Calu3 (cell line): ENCODE measurements at regions not wholly inside any gene's neighbourhood (a gene's known extent, or its start where the extent isn't known, plus 50 kb on each side); places are given as distances from the start of the nearest gene placed in this dataset.

Experiments
- BruUV-seq: library from RNA; stranded (reverse); fragments of 400-500 nt; replicated peaks from 2 replicates; lab custom pipeline; 2021; lab: Mats Ljungman, UMichigan
- CTCF ChIA-PET: fragments of 300-600 bp; sonication (Branson Sonifier 250); formaldehyde crosslinking; loops from one replicate; lab custom pipeline; 2022; ENCODE audit warnings: antibody characterized with exemption; lab: Charles Lee
- DNase-seq: peaks from one replicate; pipeline ENCODE4 v3.0.0; 2022
- H3K27ac Mint-ChIP-seq: one replicate; pipeline ENCODE4 v1.8.0; 2022; ENCODE audit warnings: mixed read lengths; ENCODE audit not compliant: unreplicated experiment
- H3K27me3 Mint-ChIP-seq: one replicate; pipeline ENCODE4 v1.8.0; 2022; ENCODE audit warnings: mixed read lengths; ENCODE audit not compliant: unreplicated experiment
- H3K36me3 Mint-ChIP-seq: one replicate; pipeline ENCODE4 v1.8.0; 2022; ENCODE audit warnings: mild to moderate bottlenecking, moderate library complexity, mixed read lengths; ENCODE audit not compliant: insufficient read depth, unreplicated experiment
- H3K4me1 Mint-ChIP-seq: one replicate; pipeline ENCODE4 v1.8.0; 2022; ENCODE audit warnings: mild to moderate bottlenecking, low read depth, mixed read lengths; ENCODE audit not compliant: unreplicated experiment
- H3K4me3 Mint-ChIP-seq: one replicate; pipeline ENCODE4 v1.8.0; 2022; ENCODE audit warnings: mild to moderate bottlenecking, low read depth, moderate library complexity, mixed read lengths; ENCODE audit not compliant: unreplicated experiment
- H3K9me3 Mint-ChIP-seq: one replicate; pipeline ENCODE4 v1.8.0; 2022; ENCODE audit warnings: low read depth, mixed read lengths; ENCODE audit not compliant: unreplicated experiment
- intact Hi-C: fragments of 100-400 bp; cut with micrococcal nuclease; formaldehyde crosslinking; loops from one replicate; pipeline ENCODE4 v1.10.0; 2022; ENCODE audit not compliant: unreplicated experiment
- TF ChIP-seq, protein P1 (sequence below): fragments of 200-600 bp; IDR thresholded peaks from one replicate; pipeline ENCODE4 v1.8.0; 2022; ENCODE audit warnings: antibody characterized with exemption; ENCODE audit not compliant: unreplicated experiment

DNA sequence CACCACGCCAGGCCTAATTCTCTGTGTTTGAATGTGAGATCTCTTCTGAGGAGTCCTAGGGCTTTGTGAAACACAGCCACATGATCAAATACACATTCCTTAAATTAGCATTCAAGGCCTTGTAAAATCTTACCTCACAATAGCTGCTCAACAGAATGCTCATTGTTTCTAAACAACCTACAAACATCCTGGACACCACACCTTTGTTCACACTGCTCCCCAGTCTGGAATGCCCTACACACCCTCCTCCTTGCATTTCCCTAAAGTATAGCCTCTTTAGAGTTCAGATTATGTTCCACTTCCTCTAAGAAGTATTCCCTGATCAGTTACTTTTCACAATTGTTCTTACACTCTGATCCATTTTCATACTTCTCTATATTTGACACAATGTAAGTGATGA, 110.6 kb downstream of the AGTR2 start:
- BruUV-seq: no TSS peak
- peaks cover 12% of the 10 kb centered on the region for H3K36me3 Mint-ChIP-seq
- CTCF ChIA-PET: no interaction called here

DNA sequence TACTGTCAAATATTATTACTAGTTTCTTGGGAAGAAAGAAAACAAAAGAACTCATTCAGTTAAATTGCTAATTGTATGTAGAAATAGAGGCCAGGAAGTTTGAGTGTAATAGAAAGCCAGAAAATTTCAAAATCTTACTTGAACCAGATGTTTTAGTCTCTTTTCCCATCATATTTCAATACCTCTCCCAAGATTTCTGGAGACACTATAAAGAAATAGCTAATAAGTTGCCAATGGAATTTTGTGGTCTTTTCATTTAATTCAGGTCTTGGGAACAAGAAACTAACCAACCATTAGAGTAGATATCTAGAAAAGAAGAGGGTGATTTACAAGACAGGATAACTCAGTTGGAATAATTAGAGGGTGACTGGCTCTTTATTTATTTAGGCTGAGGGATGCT, 112.2 kb downstream of the AGTR2 start:
- peaks cover 45% of the 10 kb centered on the region for H3K4me1 Mint-ChIP-seq
- no peaks in the 10 kb centered on the region for H3K27me3 Mint-ChIP-seq
- peaks cover 3% of the 10 kb centered on the region for H3K9me3 Mint-ChIP-seq
- no peak overlapping the region for H3K27ac Mint-ChIP-seq
- no peak overlapping the region for H3K4me3 Mint-ChIP-seq
- TF ChIP-seq, protein P1, sequence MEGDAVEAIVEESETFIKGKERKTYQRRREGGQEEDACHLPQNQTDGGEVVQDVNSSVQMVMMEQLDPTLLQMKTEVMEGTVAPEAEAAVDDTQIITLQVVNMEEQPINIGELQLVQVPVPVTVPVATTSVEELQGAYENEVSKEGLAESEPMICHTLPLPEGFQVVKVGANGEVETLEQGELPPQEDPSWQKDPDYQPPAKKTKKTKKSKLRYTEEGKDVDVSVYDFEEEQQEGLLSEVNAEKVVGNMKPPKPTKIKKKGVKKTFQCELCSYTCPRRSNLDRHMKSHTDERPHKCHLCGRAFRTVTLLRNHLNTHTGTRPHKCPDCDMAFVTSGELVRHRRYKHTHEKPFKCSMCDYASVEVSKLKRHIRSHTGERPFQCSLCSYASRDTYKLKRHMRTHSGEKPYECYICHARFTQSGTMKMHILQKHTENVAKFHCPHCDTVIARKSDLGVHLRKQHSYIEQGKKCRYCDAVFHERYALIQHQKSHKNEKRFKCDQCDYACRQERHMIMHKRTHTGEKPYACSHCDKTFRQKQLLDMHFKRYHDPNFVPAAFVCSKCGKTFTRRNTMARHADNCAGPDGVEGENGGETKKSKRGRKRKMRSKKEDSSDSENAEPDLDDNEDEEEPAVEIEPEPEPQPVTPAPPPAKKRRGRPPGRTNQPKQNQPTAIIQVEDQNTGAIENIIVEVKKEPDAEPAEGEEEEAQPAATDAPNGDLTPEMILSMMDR: no peak
- intact Hi-C loops: loop anchor here (5.0 kb wide), 1 partner anchor 75 kb away; no protein-coding TSS in a partner anchor
- no TSS peak for BruUV-seq
- H3K36me3 Mint-ChIP-seq: peaks cover 12% of the 10 kb centered on the region
- CTCF ChIA-PET: no interaction called here
- DNase-seq: no peak

More for the DNA sequence above, 110.6 kb downstream of the AGTR2 start:
- intact Hi-C loops: loop anchor here (2.0 to 5.0 kb wide), 2 partner anchors 40 to 76 kb away; no protein-coding TSS in a partner anchor
- H3K27me3 Mint-ChIP-seq: no peaks in the 10 kb centered on the region
- peak overlapping the region; percentile 67 for H3K27ac Mint-ChIP-seq
- H3K4me3 Mint-ChIP-seq: peak overlapping the region; percentile 51
- peaks cover 3% of the 10 kb centered on the region for H3K9me3 Mint-ChIP-seq
- peak; percentile 48 for DNase-seq
- TF ChIP-seq, protein P1: no peak
- peaks cover 45% of the 10 kb centered on the region for H3K4me1 Mint-ChIP-seq

DNA sequence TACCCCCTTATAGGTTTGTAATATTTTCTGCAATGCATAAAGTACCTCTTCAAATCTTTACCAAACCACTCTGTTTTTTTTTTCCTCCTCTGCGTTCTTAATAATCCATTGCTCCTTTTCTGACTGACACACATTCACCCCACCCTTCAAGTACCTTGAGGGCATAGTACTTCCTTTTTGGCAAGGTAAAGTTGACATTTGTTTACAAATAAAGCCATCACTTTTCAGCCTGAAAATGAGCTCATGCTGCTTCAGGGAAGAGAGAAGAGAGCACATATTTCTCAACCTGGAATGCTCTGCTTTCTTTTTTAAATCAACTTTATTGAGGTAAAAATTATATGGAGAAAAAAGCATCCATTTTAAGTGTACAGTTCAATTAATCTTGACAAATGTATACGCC, 113.9 kb downstream of the AGTR2 start:
- CTCF ChIA-PET: interaction anchor here (0.7 to 1.4 kb wide), 2 partner anchors 12 to 144 kb away, joined by 3 read pairs; no protein-coding TSS in a partner anchor
- H3K36me3 Mint-ChIP-seq: peaks cover 12% of the 10 kb centered on the region
- no peak for DNase-seq
- intact Hi-C loops: loop anchor here (5.0 kb wide), 1 partner anchor 73 kb away; no protein-coding TSS in a partner anchor
- TF ChIP-seq, protein P1: no peak
- BruUV-seq: no TSS peak
- H3K4me1 Mint-ChIP-seq: peaks cover 38% of the 10 kb centered on the region
- H3K27me3 Mint-ChIP-seq: no peaks in the 10 kb centered on the region
- no peak overlapping the region for H3K4me3 Mint-ChIP-seq
- H3K27ac Mint-ChIP-seq: peak overlapping the region; percentile 75
- no peaks in the 10 kb centered on the region for H3K9me3 Mint-ChIP-seq

DNA sequence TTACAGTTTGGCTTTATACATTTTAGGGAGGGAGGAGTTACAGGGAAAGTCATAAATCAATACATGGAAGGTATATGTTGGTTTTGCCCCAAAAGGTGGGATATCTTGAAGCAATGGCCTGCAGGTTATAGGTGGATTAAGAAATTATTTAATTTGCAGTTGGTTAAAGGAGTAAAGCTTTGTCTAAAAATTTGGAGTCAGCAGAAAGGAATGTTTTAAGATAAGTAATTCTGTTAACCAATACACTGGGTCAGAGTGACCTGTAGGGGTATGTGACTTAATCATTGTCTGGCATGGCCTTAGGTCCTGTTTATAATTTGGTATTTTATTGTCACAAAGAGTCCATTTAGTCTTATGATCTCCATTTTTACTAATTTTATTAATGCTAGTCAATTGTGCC, 115.0 kb downstream of the AGTR2 start:
- peaks cover 38% of the 10 kb centered on the region for H3K4me1 Mint-ChIP-seq
- peaks cover 12% of the 10 kb centered on the region for H3K36me3 Mint-ChIP-seq
- no peaks in the 10 kb centered on the region for H3K9me3 Mint-ChIP-seq
- no peaks in the 10 kb centered on the region for H3K27me3 Mint-ChIP-seq
- intact Hi-C loops: no loop called here
- CTCF ChIA-PET: interaction anchor here (1.4 kb wide), 1 partner anchor 13 kb away, joined by 3 read pairs; no protein-coding TSS in a partner anchor
- TF ChIP-seq, protein P1: no peak
- no peak for DNase-seq
- peak overlapping the region; percentile 17 for H3K4me3 Mint-ChIP-seq
- H3K27ac Mint-ChIP-seq: peak overlapping the region; percentile 73
- no TSS peak for BruUV-seq
